K562 (cell line): ENCODE measurements at regions not wholly inside any gene's neighbourhood (a gene's known extent, or its start where the extent isn't known, plus 50 kb on each side); places are given as distances from the start of the nearest gene placed in this dataset.

Source experiments
- ATAC-seq: fragments of 200-7000 bp; cut with Tn5 transposase; 3 replicates; pipeline ENCODE4 v1.9.1; 2020; ENCODE audit warnings: moderate library complexity
- BruUV-seq: library from RNA; stranded (reverse); fragments of 400-500 nt; replicated peaks from 2 replicates; lab custom pipeline; 2021; lab: Mats Ljungman, UMichigan
- CTCF ChIA-PET: fragments of 300-600 bp; formaldehyde crosslinking; extraction: SDS; loops from one replicate; lab custom pipeline; 2021; ENCODE audit warnings: low intra/inter-chr PET ratio; lab: Yijun Ruan, JAX
- POLR2A ChIA-PET: fragments of 300-600, 350-650 bp; sonication (Branson Sonifier 250); formaldehyde crosslinking; extraction: SDS; loops from one replicate; lab custom pipeline; 2021; ENCODE audit warnings: antibody characterized with exemption, inconsistent platforms; lab: Yijun Ruan, JAX
- DNase-seq, 4 experiments: peaks; one replicate each; pipeline versions ENCODE4 v3.0.0 to v3.0.0-alpha.2; 2011 to 2018; ENCODE audit warnings: low spot score in 3 of 4, mixed read lengths in 3 of 4; ENCODE audit errors: extremely low read depth in 1 of 4
- FAIRE-seq: peaks from 2 replicates; lab custom pipeline; 2011; peaks lifted over from hg19 to GRCh38; lab: Jason Lieb, UNC
- H2AFZ ChIP-seq: 2 replicates; pipeline ENCODE4 v1.6.0; 2011; ENCODE audit warnings: low read depth, low read length, control low read depth, inconsistent platforms
- H3K27ac ChIP-seq: fragments of 200-600 bp; 3 replicates; pipeline ENCODE4 v1.8.0; 2011; ENCODE audit warnings: low read depth, mild to moderate bottlenecking, control low read depth, inconsistent platforms, low read length, moderate library complexity, mixed read lengths; ENCODE audit errors: extremely low read depth
- H3K27me3 ChIP-seq, 2 experiments: fragments of 300-600 bp in 1 of 2; 2 replicates in 1 of 2; 3 replicates in 1 of 2; pipeline versions ENCODE4 v1.6.0 to v1.8.0; 2011; ENCODE audit warnings: inconsistent platforms in 2 of 2, low read length in 2 of 2, mild to moderate bottlenecking in 1 of 2, mixed read lengths in 1 of 2, moderate library complexity in 1 of 2; ENCODE audit not compliant: control insufficient read depth in 2 of 2, insufficient read depth in 2 of 2
- H3K36me3 ChIP-seq: fragments of 300-600 bp; 3 replicates; pipeline ENCODE4 v1.8.0; 2011; ENCODE audit warnings: mild to moderate bottlenecking, low read length, inconsistent platforms; ENCODE audit not compliant: control insufficient read depth, insufficient read depth
- H3K4me1 ChIP-seq, 2 experiments: fragments of 200-600 bp in 1 of 2; replicated peaks in 1 of 2; 2 replicates in 1 of 2; 3 replicates in 1 of 2; pipeline versions ENCODE4 v1.5.1 to v1.8.0; 2011; ENCODE audit warnings: inconsistent platforms in 2 of 2, low read length in 2 of 2, mild to moderate bottlenecking in 1 of 2, mixed read lengths in 1 of 2, moderate library complexity in 1 of 2; ENCODE audit not compliant: control insufficient read depth in 2 of 2, insufficient read depth in 2 of 2
- H3K4me2 ChIP-seq: 2 replicates; pipeline ENCODE4 v1.6.1; 2011; ENCODE audit warnings: low read length, control low read depth, inconsistent platforms, mixed read lengths; ENCODE audit not compliant: insufficient read depth
- H3K4me3 ChIP-seq: fragments of 200-600 bp; sonication (generic), shearing (Covaris generic); 2 replicates; pipeline ENCODE4 v1.5.1; 2016; ENCODE audit warnings: control low read depth, inconsistent platforms
- H3K79me2 ChIP-seq: fragments of 200-600 bp; 3 replicates; pipeline ENCODE4 v1.8.0; 2011; ENCODE audit warnings: low read length, inconsistent platforms; ENCODE audit not compliant: control insufficient read depth, insufficient read depth
- H3K9ac ChIP-seq, 2 experiments: 2 replicates each; pipeline versions ENCODE4 v1.6.0 to v1.6.1; 2011; ENCODE audit warnings: low read depth in 2 of 2, low read length in 2 of 2, control low read depth in 1 of 2, inconsistent platforms in 1 of 2, mild to moderate bottlenecking in 1 of 2, mixed read lengths in 1 of 2; ENCODE audit not compliant: insufficient read depth in 1 of 2
- H3K9me1 ChIP-seq: one replicate; pipeline ENCODE4 v1.6.0; 2011; ENCODE audit warnings: inconsistent platforms, mild to moderate bottlenecking, low read length, moderate library complexity; ENCODE audit not compliant: control insufficient read depth, insufficient read depth
- H3K9me3 ChIP-seq: replicated peaks from 2 replicates; pipeline ENCODE4 v1.5.1; 2011; ENCODE audit warnings: low read depth, low read length, inconsistent platforms; ENCODE audit not compliant: control insufficient read depth, insufficient read depth
- H4K20me1 ChIP-seq: replicated peaks from 2 replicates; pipeline ENCODE4 v1.6.1; 2011; ENCODE audit warnings: low read length, inconsistent platforms, mixed read lengths; ENCODE audit not compliant: control insufficient read depth, insufficient read depth
- CBX1 ChIP-seq: sonication (generic); IDR thresholded peaks from 2 replicates; pipeline ENCODE4 v1.6.1; 2016; ENCODE audit warnings: antibody characterized with exemption, low read depth, mild to moderate bottlenecking
- CBX2 ChIP-seq: fragments of 200-600 bp; sonication (generic); IDR thresholded peaks from one replicate; pipeline ENCODE4 v1.6.1; 2012; ENCODE audit warnings: mild to moderate bottlenecking, low read length, inconsistent platforms; ENCODE audit not compliant: insufficient read depth, poor library complexity, severe bottlenecking
- CHD4 ChIP-seq: fragments of 200-600 bp; sonication (generic); IDR thresholded peaks from 3 replicates; pipeline ENCODE4 v1.6.1; 2012; ENCODE audit warnings: low read depth, mild to moderate bottlenecking, mixed read lengths, low read length, inconsistent platforms; ENCODE audit not compliant: insufficient read depth, insufficient replicate concordance, poor library complexity, severe bottlenecking
- GATAD2A ChIP-seq: fragments of 450-650 bp; IDR thresholded peaks from 2 replicates; pipeline ENCODE4 v1.6.1; 2017
- HNRNPUL1 ChIP-seq: fragments of 200-400 bp; formaldehyde crosslinking; IDR thresholded peaks from 2 replicates; pipeline ENCODE4 v1.6.1; 2017; ENCODE audit warnings: low read length
- MYBL2 ChIP-seq, 2 experiments: fragments of 450-650 bp in 1 of 2; sonication (generic) in 1 of 2; formaldehyde crosslinking in 1 of 2; IDR thresholded peaks; 2 replicates each; pipeline versions ENCODE4 v1.6.1 to v1.8.1; 2017 to 2022; ENCODE audit warnings: borderline replicate concordance in 1 of 2, inconsistent platforms in 1 of 2, low read depth in 1 of 2, mild to moderate bottlenecking in 1 of 2, missing genetic modification reagents in 1 of 2, moderate library complexity in 1 of 2
- POLR2AphosphoS5 ChIP-seq: IDR thresholded peaks from 2 replicates; pipeline ENCODE4 v1.6.1; 2011; ENCODE audit warnings: mild to moderate bottlenecking, low read depth, low read length, moderate library complexity; ENCODE audit not compliant: control insufficient read depth, insufficient read depth
- SAFB ChIP-seq: fragments of 200-400 bp; formaldehyde crosslinking; IDR thresholded peaks from 2 replicates; pipeline ENCODE4 v1.6.1; 2017; ENCODE audit warnings: low read depth, low read length, borderline replicate concordance
- XRCC5 ChIP-seq: fragments of 200-400 bp; formaldehyde crosslinking; IDR thresholded peaks from 2 replicates; pipeline ENCODE4 v1.6.1; 2017; ENCODE audit warnings: low read depth, mild to moderate bottlenecking, low read length
- ZNF586 ChIP-seq: fragments of 450-650 bp; formaldehyde crosslinking; conservative IDR thresholded peaks from 2 replicates; pipeline ENCODE4 v1.4.0; 2020; ENCODE audit warnings: mild to moderate bottlenecking, moderate library complexity
- ZNF75A ChIP-seq: fragments of 450-650 bp; formaldehyde crosslinking; IDR thresholded peaks from 2 replicates; pipeline ENCODE4 v1.4.0; 2020; ENCODE audit warnings: mild to moderate bottlenecking
- WGBS: fragments of 100-300 bp; shearing (Covaris generic); methylation state at CpG from one replicate; pipeline ENCODE4 v1.1.6; 2016; ENCODE audit warnings: low coverage, mixed read lengths; ENCODE audit not compliant: insufficient coverage; ENCODE audit errors: missing lambda C conversion rate; 5-methylcytosine and 5-hydroxymethylcytosine counted together
- in situ Hi-C: fragments of 300-500 bp; cut with MboI; formaldehyde crosslinking; loops from 4 replicates; pipeline ENCODE4 v1.15.0; 2018; ENCODE audit warnings: inconsistent platforms, mixed read lengths
- intact Hi-C: fragments of 100-400 bp; cut with micrococcal nuclease; formaldehyde crosslinking; loops from 2 replicates; pipeline ENCODE4 v1.14.2; 2022
- TF ChIP-seq, protein P1 (sequence below): sonication (generic); formaldehyde crosslinking; IDR thresholded peaks from 2 replicates; pipeline ENCODE4 v1.9.0; 2022; ENCODE audit warnings: mild to moderate bottlenecking, missing genetic modification reagents
- TF ChIP-seq, protein P2 (sequence below): fragments of 450-650 bp; formaldehyde crosslinking; IDR thresholded peaks from 2 replicates; pipeline ENCODE4 v1.4.0; 2020; ENCODE audit warnings: mild to moderate bottlenecking, moderate library complexity

DNA sequence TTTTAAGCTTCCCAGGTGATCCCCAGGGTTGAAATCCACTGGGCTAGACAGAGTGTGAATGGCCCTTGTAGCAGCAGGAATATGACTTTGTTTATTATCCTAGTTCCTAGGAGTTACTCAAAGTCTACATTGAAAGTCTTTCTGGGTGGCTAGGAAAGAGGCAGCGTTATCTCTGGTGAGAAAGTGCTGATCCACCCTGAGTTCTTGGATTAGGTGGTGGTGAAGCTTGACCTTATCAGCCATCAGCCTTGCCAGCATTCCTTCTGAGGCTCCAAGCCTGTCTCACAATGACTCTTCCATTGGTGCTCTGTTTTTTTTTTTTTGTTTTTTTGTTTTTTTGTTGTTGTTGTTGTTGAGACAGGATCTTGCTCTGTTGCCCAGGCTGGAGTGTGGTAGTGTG lies 83.1 kb upstream of the CLCN4 start:
- no peaks in the 10 kb centered on the region for H3K9me3 ChIP-seq
- no peaks in the 10 kb centered on the region for H3K4me1 ChIP-seq
- ATAC-seq, result no peak
- no TSS peak for BruUV-seq
- no peaks in the 10 kb centered on the region for H3K79me2 ChIP-seq
- no peak overlapping the region for H3K4me2 ChIP-seq
- H3K27ac ChIP-seq, result no peak overlapping the region
- H3K9ac ChIP-seq, result no peak overlapping the region
- intact Hi-C loops, result no loop called here
- no peak for FAIRE-seq
- in situ Hi-C loops, result no loop called here
- no peaks in the 10 kb centered on the region for H4K20me1 ChIP-seq
- no peak for DNase-seq
- WGBS, result 0% methylated on average over 1 of the region's 1 CpG
- H3K36me3 ChIP-seq, result no peaks in the 10 kb centered on the region
- ChIA-PET POLR2A (interaction anchor here (0.6 kb wide), 1 partner anchor 93 kb away, joined by 3 read pairs; no protein-coding TSS in a partner anchor), CTCF (no interaction called here)
- no peak overlapping the region for H3K4me3 ChIP-seq
- TF ChIP-seq, protein P1, sequence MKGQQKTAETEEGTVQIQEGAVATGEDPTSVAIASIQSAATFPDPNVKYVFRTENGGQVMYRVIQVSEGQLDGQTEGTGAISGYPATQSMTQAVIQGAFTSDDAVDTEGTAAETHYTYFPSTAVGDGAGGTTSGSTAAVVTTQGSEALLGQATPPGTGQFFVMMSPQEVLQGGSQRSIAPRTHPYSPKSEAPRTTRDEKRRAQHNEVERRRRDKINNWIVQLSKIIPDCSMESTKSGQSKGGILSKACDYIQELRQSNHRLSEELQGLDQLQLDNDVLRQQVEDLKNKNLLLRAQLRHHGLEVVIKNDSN, result no peak
- TF ChIP-seq ZNF586 (CRISPR knock-in tag) (no peak), SAFB (no peak), CBX1 (no peak), ZNF75A (no peak), POLR2AphosphoS5 (no peak), CHD4 (no peak), CBX2 (no peak), GATAD2A (no peak), XRCC5 (no peak), HNRNPUL1 (no peak), MYBL2 (IDR thresholded peaks at IDR 0.05; ENCODE audit: low read depth) (no peak), MYBL2 (CRISPR knock-in tag; IDR thresholded peaks at IDR 0.05; ENCODE audit: borderline replicate concordance) (no peak)
- TF ChIP-seq, protein P2, sequence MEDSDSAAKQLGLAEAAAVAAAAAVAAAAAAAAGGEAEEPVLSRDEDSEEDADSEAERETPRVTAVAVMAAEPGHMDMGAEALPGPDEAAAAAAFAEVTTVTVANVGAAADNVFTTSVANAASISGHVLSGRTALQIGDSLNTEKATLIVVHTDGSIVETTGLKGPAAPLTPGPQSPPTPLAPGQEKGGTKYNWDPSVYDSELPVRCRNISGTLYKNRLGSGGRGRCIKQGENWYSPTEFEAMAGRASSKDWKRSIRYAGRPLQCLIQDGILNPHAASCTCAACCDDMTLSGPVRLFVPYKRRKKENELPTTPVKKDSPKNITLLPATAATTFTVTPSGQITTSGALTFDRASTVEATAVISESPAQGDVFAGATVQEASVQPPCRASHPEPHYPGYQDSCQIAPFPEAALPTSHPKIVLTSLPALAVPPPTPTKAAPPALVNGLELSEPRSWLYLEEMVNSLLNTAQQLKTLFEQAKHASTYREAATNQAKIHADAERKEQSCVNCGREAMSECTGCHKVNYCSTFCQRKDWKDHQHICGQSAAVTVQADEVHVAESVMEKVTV (CRISPR knock-in tag), result no peak
- H2AFZ ChIP-seq, result no peak overlapping the region
- no peaks in the 10 kb centered on the region; a peak in 1 of 5 replicates for H3K27me3 ChIP-seq
- H3K9me1 ChIP-seq, result no peaks in the 10 kb centered on the region
